LNCAP (cell line): ENCODE measurements at regions not wholly inside any gene's neighbourhood (a gene's known extent, or its start where the extent isn't known, plus 50 kb on each side); places are given as distances from the start of the nearest gene placed in this dataset.

ENCODE experiments used
- TF ChIP-seq, protein P1 (sequence below): fragments of 450-650 bp; IDR thresholded peaks from 2 replicates; pipeline ENCODE4 v1.5.1; 2017; ENCODE audit warnings: mild to moderate bottlenecking

DNA sequence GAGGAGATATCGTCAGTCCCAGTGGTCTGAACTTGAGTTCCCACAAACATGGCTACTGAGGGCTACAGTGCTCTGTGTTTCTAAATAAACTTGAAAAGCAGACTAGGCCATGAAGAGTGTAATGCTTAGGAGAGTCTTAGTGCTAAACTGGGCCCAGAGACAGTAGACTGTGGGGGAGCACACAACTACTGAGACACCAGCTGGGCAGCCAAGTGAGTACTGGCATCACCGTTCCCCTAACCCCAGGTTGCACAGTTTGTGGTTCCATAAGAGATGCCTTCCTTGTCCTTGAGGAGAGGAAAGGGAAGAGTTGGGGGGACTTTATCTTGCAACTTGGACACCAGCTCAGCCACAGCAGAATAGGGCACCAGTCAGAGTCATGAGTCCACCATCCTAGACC, 172.1 kb upstream of the DMRTA1 start:
- TF ChIP-seq, protein P1, sequence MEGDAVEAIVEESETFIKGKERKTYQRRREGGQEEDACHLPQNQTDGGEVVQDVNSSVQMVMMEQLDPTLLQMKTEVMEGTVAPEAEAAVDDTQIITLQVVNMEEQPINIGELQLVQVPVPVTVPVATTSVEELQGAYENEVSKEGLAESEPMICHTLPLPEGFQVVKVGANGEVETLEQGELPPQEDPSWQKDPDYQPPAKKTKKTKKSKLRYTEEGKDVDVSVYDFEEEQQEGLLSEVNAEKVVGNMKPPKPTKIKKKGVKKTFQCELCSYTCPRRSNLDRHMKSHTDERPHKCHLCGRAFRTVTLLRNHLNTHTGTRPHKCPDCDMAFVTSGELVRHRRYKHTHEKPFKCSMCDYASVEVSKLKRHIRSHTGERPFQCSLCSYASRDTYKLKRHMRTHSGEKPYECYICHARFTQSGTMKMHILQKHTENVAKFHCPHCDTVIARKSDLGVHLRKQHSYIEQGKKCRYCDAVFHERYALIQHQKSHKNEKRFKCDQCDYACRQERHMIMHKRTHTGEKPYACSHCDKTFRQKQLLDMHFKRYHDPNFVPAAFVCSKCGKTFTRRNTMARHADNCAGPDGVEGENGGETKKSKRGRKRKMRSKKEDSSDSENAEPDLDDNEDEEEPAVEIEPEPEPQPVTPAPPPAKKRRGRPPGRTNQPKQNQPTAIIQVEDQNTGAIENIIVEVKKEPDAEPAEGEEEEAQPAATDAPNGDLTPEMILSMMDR: no peak

DNA sequence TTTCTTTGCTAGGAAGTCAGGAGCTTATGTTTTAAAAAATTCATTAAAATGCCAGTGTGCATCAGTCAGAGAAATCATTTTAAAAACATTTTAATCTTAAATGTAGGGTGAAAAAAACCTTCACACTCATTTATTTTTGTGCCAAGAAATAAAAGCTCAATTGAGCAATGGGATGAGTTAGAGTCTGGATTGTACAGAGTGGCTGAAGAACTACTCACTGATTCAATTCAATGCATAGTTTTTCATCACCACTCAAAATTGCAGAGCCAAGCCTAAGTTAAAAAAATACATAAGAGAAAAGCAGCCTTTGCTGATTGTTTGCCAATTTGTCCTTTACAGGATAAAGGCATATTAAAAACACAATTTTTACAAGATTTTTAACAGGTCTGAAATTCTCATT, 168.2 kb upstream of the DMRTA1 start:
- TF ChIP-seq, protein P1: no peak

DNA sequence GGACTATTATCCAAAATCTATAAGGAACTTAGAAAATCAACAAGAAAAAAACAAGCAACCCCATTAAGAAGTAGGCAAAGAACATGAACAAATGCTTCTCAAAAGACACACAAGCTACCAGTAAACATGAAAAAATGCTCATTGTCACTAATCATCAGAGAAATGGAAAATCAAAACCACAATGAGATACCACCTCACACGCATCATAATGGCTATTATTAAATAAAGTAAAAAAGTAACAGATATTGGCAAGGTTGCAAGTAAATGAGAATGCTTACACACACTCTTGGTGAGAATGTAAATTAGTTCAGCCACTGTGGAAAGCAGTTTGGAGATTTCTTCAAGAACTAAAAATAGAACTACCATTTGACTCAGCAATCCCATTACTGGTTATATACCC, 167.0 kb upstream of the DMRTA1 start:
- TF ChIP-seq, protein P1: no peak

DNA sequence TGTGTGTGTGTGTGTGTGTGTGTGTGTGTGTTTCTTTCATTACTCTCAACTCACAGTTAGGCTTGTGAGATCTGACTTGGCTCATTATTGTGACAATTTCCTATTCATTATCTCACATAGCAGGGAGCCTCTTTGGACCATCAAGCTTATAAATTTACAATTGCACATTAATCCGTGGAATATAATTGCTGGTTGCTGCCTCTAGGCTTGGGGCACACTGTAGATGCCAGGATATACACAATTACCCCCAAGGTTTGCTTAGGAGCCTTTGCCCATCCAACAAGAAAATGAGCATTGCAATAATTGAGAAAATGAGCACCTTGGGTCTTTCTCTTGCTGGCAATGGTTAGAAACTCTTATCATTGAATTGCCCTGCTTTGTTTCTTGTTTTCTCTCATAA, 161.6 kb upstream of the DMRTA1 start:
- TF ChIP-seq, protein P1: no peak

DNA sequence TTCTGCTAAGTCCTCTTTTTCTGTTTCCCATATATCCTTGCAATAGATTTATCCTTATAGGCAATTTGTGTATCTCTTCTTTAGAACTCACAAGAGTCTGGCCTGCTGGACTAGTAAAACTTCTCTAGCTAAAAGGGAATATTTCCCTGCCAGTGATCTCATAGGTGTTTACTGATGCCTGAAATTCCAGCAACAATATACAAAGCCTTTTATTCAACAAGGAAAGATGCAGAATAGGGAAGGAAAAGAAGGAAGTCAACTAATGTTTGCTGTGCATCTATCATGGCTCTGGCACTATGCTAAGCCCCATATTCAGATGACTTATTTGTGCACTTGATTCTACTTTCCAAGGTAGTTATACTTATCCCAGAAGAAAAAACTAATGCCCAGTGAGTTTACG, 160.0 kb upstream of the DMRTA1 start:
- TF ChIP-seq, protein P1: no peak

DNA sequence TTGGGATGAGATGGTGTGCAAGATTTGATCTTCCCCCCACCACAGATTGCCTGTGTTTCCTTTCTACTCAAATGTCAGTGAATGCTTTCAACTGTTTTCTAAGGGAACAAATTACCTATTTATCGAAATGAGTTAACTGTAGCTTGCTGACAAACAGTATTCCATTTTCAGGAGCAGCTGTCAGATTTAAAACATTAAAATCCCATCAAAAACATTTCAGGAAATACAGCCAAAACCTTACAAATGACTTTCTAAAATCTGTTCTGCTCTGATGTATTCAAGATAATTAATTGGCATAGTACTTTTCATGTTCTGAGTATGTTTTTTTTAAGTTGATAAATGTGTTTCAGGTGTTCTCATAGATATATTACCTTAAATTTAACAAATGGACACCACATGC, 158.0 kb upstream of the DMRTA1 start:
- TF ChIP-seq, protein P1: no peak

DNA sequence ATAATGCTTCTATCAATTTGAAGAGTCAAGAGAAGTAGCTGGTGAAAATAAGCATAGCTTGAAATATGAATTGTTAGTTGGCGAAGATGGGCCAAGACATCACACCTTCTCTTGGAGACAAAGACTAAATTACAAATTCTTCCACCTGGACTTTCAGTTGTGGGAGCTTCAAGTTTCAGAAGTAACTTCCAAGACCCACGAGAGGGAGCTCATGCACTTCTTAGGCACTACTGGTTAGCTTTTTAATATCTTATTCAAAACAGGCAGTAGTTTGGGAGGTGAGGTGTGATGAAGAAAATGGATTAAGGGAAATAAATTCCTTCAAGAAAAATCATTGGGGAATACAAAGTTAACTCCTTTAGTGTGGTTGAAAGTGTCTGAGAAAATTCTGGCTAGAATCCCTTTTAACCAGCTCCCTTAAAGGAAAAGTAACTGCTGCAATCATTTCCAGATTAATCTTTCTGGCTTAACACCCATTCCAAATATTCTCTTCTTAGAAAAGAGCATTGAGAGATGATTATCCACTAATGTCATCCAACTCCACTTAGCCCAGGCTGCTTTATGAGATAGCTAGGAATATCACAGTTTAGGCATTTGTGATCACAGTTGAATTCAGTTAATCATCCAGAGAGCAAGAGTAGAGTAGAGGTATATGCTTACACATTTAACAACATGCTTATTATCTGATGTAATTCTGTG, 139.5 kb upstream of the DMRTA1 start:
- TF ChIP-seq, protein P1: peak; percentile 69

DNA sequence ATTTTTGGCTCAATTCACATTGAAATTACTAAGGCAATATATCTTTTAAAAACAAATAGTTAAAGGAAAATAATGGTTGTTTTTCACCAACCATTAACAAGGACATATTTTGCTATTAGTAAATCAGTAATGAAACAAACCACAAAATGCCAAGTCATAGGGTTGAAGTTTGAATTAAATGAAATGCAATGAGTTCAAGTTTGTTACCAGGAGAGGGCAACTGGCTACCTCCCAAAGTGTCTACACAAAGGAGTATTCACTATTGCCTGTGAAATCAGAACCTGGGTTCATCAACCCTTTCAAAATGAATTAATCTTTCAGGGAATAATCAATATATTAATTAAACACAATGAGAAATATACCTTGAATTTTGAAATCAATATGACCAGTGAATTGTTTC, 138.4 kb upstream of the DMRTA1 start:
- TF ChIP-seq, protein P1: no peak
